ENCODE measurements at regions not wholly inside any gene's neighbourhood (a gene's known extent, or its start where the extent isn't known, plus 50 kb on each side); places are given as distances from the start of the nearest gene placed in this dataset.

- TF ChIP-seq CTCF (IDR thresholded peaks at IDR 0.05; ENCODE audit: low read length) (no peak), EZH2 (IDR thresholded peaks at IDR 0.05; ENCODE audit: borderline replicate concordance, low read length) (no peak)
These were observed 1005.0 kb downstream of the TMTC2 start for GRCh38 chr12:83691730-83692129.
